Nephron (organoid): ENCODE measurements at regions not wholly inside any gene's neighbourhood (a gene's known extent, or its start where the extent isn't known, plus 50 kb on each side); places are given as distances from the start of the nearest gene placed in this dataset.

Source experiments
- H3K27ac Mint-ChIP-seq, 3 experiments: 2 replicates each; pipeline ENCODE4 v1.8.0; 2020; ENCODE audit warnings: mixed read lengths in 3 of 3, mild to moderate bottlenecking in 2 of 3, moderate library complexity in 1 of 3
- H3K27me3 Mint-ChIP-seq: 2 replicates; pipeline ENCODE4 v1.8.0; 2021; ENCODE audit warnings: low read depth, mild to moderate bottlenecking, moderate library complexity, mixed read lengths
- H3K36me3 Mint-ChIP-seq: 2 replicates; pipeline ENCODE4 v1.8.0; 2020; ENCODE audit warnings: low read depth, mixed read lengths
- H3K4me1 Mint-ChIP-seq: 2 replicates; pipeline ENCODE4 v1.8.0; 2020; ENCODE audit warnings: mixed read lengths
- H3K4me3 Mint-ChIP-seq, 3 experiments: 2 replicates each; pipeline ENCODE4 v1.8.0; 2020; ENCODE audit warnings: mild to moderate bottlenecking in 3 of 3, mixed read lengths in 3 of 3, moderate library complexity in 2 of 3
- H3K9me3 Mint-ChIP-seq: 2 replicates; pipeline ENCODE4 v1.8.0; 2020; ENCODE audit warnings: mixed read lengths
- CTCF ChIP-seq, 3 experiments: fragments of 200-600 bp; sonication (generic); IDR thresholded peaks; one replicate each; pipeline ENCODE4 v1.5.0; 2021; ENCODE audit warnings: antibody characterized with exemption in 3 of 3; ENCODE audit not compliant: unreplicated experiment in 3 of 3

- no peak for TF ChIP-seq CTCF (IDR thresholded peaks at IDR 0.05; ENCODE audit: unreplicated experiment in 3 of 3)
- H3K4me1 Mint-ChIP-seq: no peaks in the 10 kb centered on the region
- H3K9me3 Mint-ChIP-seq: no peaks in the 10 kb centered on the region
- no peaks in the 10 kb centered on the region for H3K36me3 Mint-ChIP-seq
- H3K27me3 Mint-ChIP-seq: peaks cover 5% of the 10 kb centered on the region
- no peak overlapping the region for H3K27ac Mint-ChIP-seq
- H3K4me3 Mint-ChIP-seq: no peak overlapping the region
Observed at GRCh38 chr5:66299463-66299862, 155.4 kb downstream of the SREK1 start.

DNA sequence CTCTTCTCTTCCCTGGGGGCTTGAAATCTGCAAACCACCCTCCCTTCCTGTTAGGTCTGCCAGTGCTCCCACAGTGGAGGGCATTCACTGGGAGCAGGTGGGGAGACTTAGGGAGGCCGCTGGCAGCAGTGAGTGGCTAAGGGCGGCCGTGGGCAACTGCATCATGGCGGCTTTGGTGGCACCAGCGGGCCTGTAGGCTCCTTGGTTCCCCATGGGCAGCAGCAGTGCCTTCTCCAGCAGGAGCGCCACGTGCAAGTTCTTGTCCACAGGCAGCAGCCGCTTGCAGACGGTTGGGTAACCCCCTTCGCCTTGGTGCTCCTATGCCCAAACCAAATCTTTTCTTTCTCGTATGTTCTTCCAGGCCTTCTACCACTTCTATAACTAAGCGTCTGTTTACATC, 158.2 kb downstream of the SREK1 start:
- Mint-ChIP-seq H3K4me3 (no peak overlapping the region), H3K4me1 (peaks cover 8% of the 10 kb centered on the region), H3K36me3 (no peaks in the 10 kb centered on the region), H3K27ac (no peak overlapping the region), H3K27me3 (peaks cover 5% of the 10 kb centered on the region), H3K9me3 (no peaks in the 10 kb centered on the region)
- no peak for TF ChIP-seq CTCF (IDR thresholded peaks at IDR 0.05; ENCODE audit: unreplicated experiment in 3 of 3)

GRCh38 chr5:66306105-66306843, 162.2 kb downstream of the SREK1 start:
- peak; percentile 75 to 84 (median 78) for TF ChIP-seq CTCF (IDR thresholded peaks at IDR 0.05; ENCODE audit: unreplicated experiment in 3 of 3)
- peaks cover 19% of the 10 kb centered on the region for H3K4me1 Mint-ChIP-seq
- no peak overlapping the region for H3K4me3 Mint-ChIP-seq
- peaks cover 2% of the 10 kb centered on the region for H3K9me3 Mint-ChIP-seq
- H3K36me3 Mint-ChIP-seq: no peaks in the 10 kb centered on the region
- H3K27me3 Mint-ChIP-seq: peaks cover 9% of the 10 kb centered on the region
- H3K27ac Mint-ChIP-seq: peak overlapping the region in 1 of 3 experiments; percentile 16

GRCh38 chr5:66306844-66307315, 162.8 kb downstream of the SREK1 start:
- no peak for TF ChIP-seq CTCF (IDR thresholded peaks at IDR 0.05; ENCODE audit: unreplicated experiment in 3 of 3)
- H3K4me1 Mint-ChIP-seq: peaks cover 19% of the 10 kb centered on the region
- H3K4me3 Mint-ChIP-seq: no peak overlapping the region
- H3K27me3 Mint-ChIP-seq: peaks cover 5% of the 10 kb centered on the region
- peaks cover 7% of the 10 kb centered on the region for H3K9me3 Mint-ChIP-seq
- H3K36me3 Mint-ChIP-seq: no peaks in the 10 kb centered on the region
- peak overlapping the region in 1 of 3 experiments; percentile 16 for H3K27ac Mint-ChIP-seq

GRCh38 chr5:66307647-66308241, 163.6 kb downstream of the SREK1 start:
- Mint-ChIP-seq H3K36me3 (no peaks in the 10 kb centered on the region), H3K27ac (peak overlapping the region in 2 of 3 experiments; percentile 32 to 52), H3K9me3 (peaks cover 8% of the 10 kb centered on the region), H3K4me3 (no peak overlapping the region), H3K27me3 (peaks cover 4% of the 10 kb centered on the region), H3K4me1 (peaks cover 19% of the 10 kb centered on the region)
- peak; percentile 76 to 91 (median 85) for TF ChIP-seq CTCF (IDR thresholded peaks at IDR 0.05; ENCODE audit: unreplicated experiment in 3 of 3)
